PC-3 (cell line): ENCODE measurements at regions not wholly inside any gene's neighbourhood (a gene's known extent, or its start where the extent isn't known, plus 50 kb on each side); places are given as distances from the start of the nearest gene placed in this dataset.

ENCODE experiments used
- CTCF ChIP-seq: fragments of 300-600 bp; sonication (generic); conservative IDR thresholded peaks from 2 replicates; pipeline ENCODE4 v1.5.1; 2017; ENCODE audit warnings: antibody characterized with exemption, low read depth, mild to moderate bottlenecking, low read length
- EZH2 ChIP-seq: fragments of 300-600 bp; sonication (generic); IDR thresholded peaks from one replicate; pipeline ENCODE4 v1.6.1; 2017; ENCODE audit warnings: antibody characterized with exemption, mild to moderate bottlenecking, low read length; ENCODE audit not compliant: unreplicated experiment

DNA sequence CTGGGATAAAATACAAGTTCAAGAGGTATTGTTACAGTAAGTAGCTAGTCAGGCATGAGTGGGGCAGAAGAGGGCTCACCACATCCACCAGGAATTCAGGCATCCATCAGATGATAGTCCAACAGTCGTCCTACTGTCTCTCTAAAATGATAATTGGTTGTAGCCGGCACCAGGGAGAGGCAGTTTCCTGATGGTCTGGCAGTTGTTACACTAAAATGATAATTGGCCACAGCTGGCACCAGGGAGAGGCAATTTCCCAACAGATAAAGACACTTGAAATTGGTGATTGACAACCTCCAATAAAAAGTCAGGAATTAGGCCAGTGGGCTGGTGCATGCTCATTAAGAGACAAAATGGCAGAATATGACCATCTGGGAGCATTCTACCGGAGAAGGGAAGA, 545.8 kb downstream of the AMY1C start:
- TF ChIP-seq CTCF = no peak
- TF ChIP-seq EZH2 = no peak
